ENCODE measurements at regions not wholly inside any gene's neighbourhood (a gene's known extent, or its start where the extent isn't known, plus 50 kb on each side); places are given as distances from the start of the nearest gene placed in this dataset.

GRCh38 chr2:107543793-107544192 lies 282.9 kb upstream of the RGPD4 start:
- no peak overlapping the region for H3K4me3 ChIP-seq (ENCODE audit: low read depth, low read length)
- TF ChIP-seq, protein P1, sequence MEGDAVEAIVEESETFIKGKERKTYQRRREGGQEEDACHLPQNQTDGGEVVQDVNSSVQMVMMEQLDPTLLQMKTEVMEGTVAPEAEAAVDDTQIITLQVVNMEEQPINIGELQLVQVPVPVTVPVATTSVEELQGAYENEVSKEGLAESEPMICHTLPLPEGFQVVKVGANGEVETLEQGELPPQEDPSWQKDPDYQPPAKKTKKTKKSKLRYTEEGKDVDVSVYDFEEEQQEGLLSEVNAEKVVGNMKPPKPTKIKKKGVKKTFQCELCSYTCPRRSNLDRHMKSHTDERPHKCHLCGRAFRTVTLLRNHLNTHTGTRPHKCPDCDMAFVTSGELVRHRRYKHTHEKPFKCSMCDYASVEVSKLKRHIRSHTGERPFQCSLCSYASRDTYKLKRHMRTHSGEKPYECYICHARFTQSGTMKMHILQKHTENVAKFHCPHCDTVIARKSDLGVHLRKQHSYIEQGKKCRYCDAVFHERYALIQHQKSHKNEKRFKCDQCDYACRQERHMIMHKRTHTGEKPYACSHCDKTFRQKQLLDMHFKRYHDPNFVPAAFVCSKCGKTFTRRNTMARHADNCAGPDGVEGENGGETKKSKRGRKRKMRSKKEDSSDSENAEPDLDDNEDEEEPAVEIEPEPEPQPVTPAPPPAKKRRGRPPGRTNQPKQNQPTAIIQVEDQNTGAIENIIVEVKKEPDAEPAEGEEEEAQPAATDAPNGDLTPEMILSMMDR (IDR thresholded peaks at IDR 0.05; ENCODE audit: borderline replicate concordance, insufficient read depth, low read depth, low read length) = no peak

GRCh38 chr2:107545066-107545465 lies 281.6 kb upstream of the RGPD4 start:
- H3K4me3 ChIP-seq (ENCODE audit: low read depth, low read length) = no peak overlapping the region
- TF ChIP-seq, protein P1 (IDR thresholded peaks at IDR 0.05; ENCODE audit: borderline replicate concordance, insufficient read depth, low read depth, low read length) = no peak

DNA sequence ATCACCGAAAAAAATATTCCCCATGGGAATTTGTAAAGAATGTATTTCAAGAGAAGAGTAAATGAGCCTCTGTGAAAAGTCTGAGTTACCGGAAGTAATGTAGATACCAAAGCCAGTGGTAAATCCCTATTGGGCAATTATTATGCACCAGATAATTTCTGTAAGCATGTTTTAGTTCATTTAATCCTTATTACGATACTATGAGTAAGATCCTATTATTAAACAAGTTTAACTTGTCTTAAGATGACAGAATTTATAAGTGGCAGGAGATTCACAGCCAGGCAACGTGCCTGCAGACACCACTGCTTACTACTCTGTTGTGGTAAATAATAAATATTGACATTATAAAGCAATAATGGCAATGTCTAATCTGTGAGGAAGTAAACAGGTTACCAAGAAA lies 280.8 kb upstream of the RGPD4 start:
- TF ChIP-seq, protein P1 (IDR thresholded peaks at IDR 0.05; ENCODE audit: borderline replicate concordance, insufficient read depth, low read depth, low read length) = no peak

GRCh38 chr2:107548216-107548615 lies 278.5 kb upstream of the RGPD4 start:
- TF ChIP-seq, protein P1 (IDR thresholded peaks at IDR 0.05; ENCODE audit: borderline replicate concordance, insufficient read depth, low read depth, low read length) = no peak
- H3K4me3 ChIP-seq (ENCODE audit: low read depth, low read length) = no peak overlapping the region

More for the DNA sequence above, 280.8 kb upstream of the RGPD4 start:
- H3K4me3 ChIP-seq (ENCODE audit: low read depth, low read length) = no peak overlapping the region

GRCh38 chr2:107553046-107553445 lies 273.6 kb upstream of the RGPD4 start:
- no peak overlapping the region for H3K4me3 ChIP-seq (ENCODE audit: low read depth, low read length)

DNA sequence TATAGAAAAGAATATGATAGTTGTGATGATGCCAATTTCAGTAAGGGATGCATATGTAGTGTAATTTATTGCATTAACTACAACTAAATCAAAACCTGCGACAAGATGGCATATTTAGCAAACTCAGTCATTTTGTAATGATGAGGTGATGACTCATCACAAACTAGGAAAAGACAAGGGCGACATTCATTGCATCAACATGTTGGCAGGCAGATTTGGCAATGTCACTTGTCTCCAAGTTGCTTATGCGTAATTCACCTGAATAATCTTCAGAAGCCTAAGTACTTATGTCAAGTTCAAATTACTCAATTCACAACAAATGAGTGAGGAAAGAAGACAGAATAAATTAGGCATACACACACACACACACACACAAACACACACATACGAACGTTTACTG lies 273.2 kb upstream of the RGPD4 start:
- no peak overlapping the region for H3K4me3 ChIP-seq (ENCODE audit: low read depth, low read length)
- TF ChIP-seq, protein P1 (IDR thresholded peaks at IDR 0.05; ENCODE audit: borderline replicate concordance, insufficient read depth, low read depth, low read length) = no peak

More at GRCh38 chr2:107553046-107553445, 273.6 kb upstream of the RGPD4 start:
- TF ChIP-seq, protein P1 (IDR thresholded peaks at IDR 0.05; ENCODE audit: borderline replicate concordance, insufficient read depth, low read depth, low read length) = no peak

- no peak overlapping the region for H3K4me3 ChIP-seq (ENCODE audit: low read depth, low read length)
- TF ChIP-seq, protein P1 (IDR thresholded peaks at IDR 0.05; ENCODE audit: borderline replicate concordance, insufficient read depth, low read depth, low read length) = no peak
Observed at GRCh38 chr2:107556038-107556627, 270.6 kb upstream of the RGPD4 start.

Measured in GM12875 (cell line).